ENCODE measurements at regions not wholly inside any gene's neighbourhood (a gene's known extent, or its start where the extent isn't known, plus 50 kb on each side); places are given as distances from the start of the nearest gene placed in this dataset.

GRCh38 chr2:121862286-121862685 lies 106.8 kb downstream of the TSN start:
- TF ChIP-seq EZH2 (IDR thresholded peaks at IDR 0.05; ENCODE audit: low read depth) = no peak
- TF ChIP-seq, protein P1, sequence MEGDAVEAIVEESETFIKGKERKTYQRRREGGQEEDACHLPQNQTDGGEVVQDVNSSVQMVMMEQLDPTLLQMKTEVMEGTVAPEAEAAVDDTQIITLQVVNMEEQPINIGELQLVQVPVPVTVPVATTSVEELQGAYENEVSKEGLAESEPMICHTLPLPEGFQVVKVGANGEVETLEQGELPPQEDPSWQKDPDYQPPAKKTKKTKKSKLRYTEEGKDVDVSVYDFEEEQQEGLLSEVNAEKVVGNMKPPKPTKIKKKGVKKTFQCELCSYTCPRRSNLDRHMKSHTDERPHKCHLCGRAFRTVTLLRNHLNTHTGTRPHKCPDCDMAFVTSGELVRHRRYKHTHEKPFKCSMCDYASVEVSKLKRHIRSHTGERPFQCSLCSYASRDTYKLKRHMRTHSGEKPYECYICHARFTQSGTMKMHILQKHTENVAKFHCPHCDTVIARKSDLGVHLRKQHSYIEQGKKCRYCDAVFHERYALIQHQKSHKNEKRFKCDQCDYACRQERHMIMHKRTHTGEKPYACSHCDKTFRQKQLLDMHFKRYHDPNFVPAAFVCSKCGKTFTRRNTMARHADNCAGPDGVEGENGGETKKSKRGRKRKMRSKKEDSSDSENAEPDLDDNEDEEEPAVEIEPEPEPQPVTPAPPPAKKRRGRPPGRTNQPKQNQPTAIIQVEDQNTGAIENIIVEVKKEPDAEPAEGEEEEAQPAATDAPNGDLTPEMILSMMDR (conservative IDR thresholded peaks at IDR 0.05) = no peak

Data from PC-9 (cell line).